Right atrium auricular region (tissue), 2 donors: ENCODE measurements at regions not wholly inside any gene's neighbourhood (a gene's known extent, or its start where the extent isn't known, plus 50 kb on each side); places are given as distances from the start of the nearest gene placed in this dataset.

Experiments
- DNase-seq: peaks from one replicate; pipeline ENCODE4 v3.0.0-alpha.2; 2019; ENCODE audit warnings: low spot score
- H3K27ac ChIP-seq, 2 donors: fragments of 200-600 bp; sonication (generic); 1 replicate in 1 of 2; 2 replicates in 1 of 2; pipeline ENCODE4 v1.5.1; 2016 to 2019
- H3K27me3 ChIP-seq, 2 donors: fragments of 200-600 bp; sonication (generic); one replicate each; pipeline versions ENCODE4 v1.5.1 to v1.6.0; 2017 to 2019
- H3K36me3 ChIP-seq: fragments of 200-600 bp; sonication (generic); one replicate; pipeline ENCODE4 v1.5.1; 2016
- H3K4me1 ChIP-seq, 2 donors: fragments of 200-600 bp; sonication (generic); one replicate each; pipeline versions ENCODE4 v1.5.1 to v1.6.0; 2017 to 2019
- H3K4me3 ChIP-seq, 2 donors: fragments of 200-600 bp; sonication (generic); 1 replicate in 1 of 2; 2 replicates in 1 of 2; pipeline ENCODE4 v1.5.1; 2017 to 2019; ENCODE audit warnings: mild to moderate bottlenecking in 1 of 2, moderate library complexity in 1 of 2
- H3K9me3 ChIP-seq, 2 donors: fragments of 200-600 bp; sonication (generic); one replicate each; pipeline ENCODE4 v1.5.1; 2019
- CTCF ChIP-seq, 2 donors: fragments of 200-600 bp; sonication (generic); IDR thresholded peaks; one replicate each; pipeline ENCODE4 v1.5.1; 2019; ENCODE audit warnings: antibody characterized with exemption in 2 of 2

GRCh38 chr2:40043641-40044040, 264.6 kb upstream of the THUMPD2 start:
- no peaks in the 10 kb centered on the region for H3K27me3 ChIP-seq
- no peaks in the 10 kb centered on the region for H3K4me1 ChIP-seq
- DNase-seq: no peak
- no peak overlapping the region for H3K4me3 ChIP-seq
- H3K9me3 ChIP-seq: no peaks in the 10 kb centered on the region
- H3K27ac ChIP-seq: no peak overlapping the region
- H3K36me3 ChIP-seq: no peaks in the 10 kb centered on the region
- TF ChIP-seq CTCF (IDR thresholded peaks at IDR 0.05): no peak

- no peaks in the 10 kb centered on the region for H3K4me1 ChIP-seq
- no peaks in the 10 kb centered on the region for H3K36me3 ChIP-seq
- H3K27ac ChIP-seq: no peak overlapping the region
- no peak overlapping the region for H3K4me3 ChIP-seq
- no peaks in the 10 kb centered on the region for H3K9me3 ChIP-seq
- TF ChIP-seq CTCF (IDR thresholded peaks at IDR 0.05): no peak
- no peaks in the 10 kb centered on the region for H3K27me3 ChIP-seq
- DNase-seq: no peak
Observed at GRCh38 chr2:40043191-40043590, 264.1 kb upstream of the THUMPD2 start.

- no peak overlapping the region for H3K27ac ChIP-seq
- TF ChIP-seq CTCF (IDR thresholded peaks at IDR 0.05): no peak
- H3K9me3 ChIP-seq: no peaks in the 10 kb centered on the region
Observed at GRCh38 chr2:40041422-40042382, 262.6 kb upstream of the THUMPD2 start.

GRCh38 chr2:40039549-40039948, 260.5 kb upstream of the THUMPD2 start:
- DNase-seq: no peak
- H3K4me1 ChIP-seq: no peaks in the 10 kb centered on the region
- no peaks in the 10 kb centered on the region for H3K27me3 ChIP-seq
- no peak overlapping the region for H3K4me3 ChIP-seq
- H3K27ac ChIP-seq: no peak overlapping the region
- no peak for TF ChIP-seq CTCF (IDR thresholded peaks at IDR 0.05)
- peaks cover 0 to 3% of the 10 kb centered on the region in 2 donors for H3K9me3 ChIP-seq
- no peaks in the 10 kb centered on the region for H3K36me3 ChIP-seq

More at GRCh38 chr2:40041422-40042382, 262.6 kb upstream of the THUMPD2 start:
- Histone ChIP-seq H3K4me1 (no peaks in the 10 kb centered on the region), H3K36me3 (no peaks in the 10 kb centered on the region), H3K4me3 (no peak overlapping the region), H3K27me3 (no peaks in the 10 kb centered on the region)
- DNase-seq: no peak

GRCh38 chr2:40038646-40039045, 259.6 kb upstream of the THUMPD2 start:
- H3K4me1 ChIP-seq: no peaks in the 10 kb centered on the region
- H3K27ac ChIP-seq: no peak overlapping the region
- DNase-seq: no peak
- no peak for TF ChIP-seq CTCF (IDR thresholded peaks at IDR 0.05)
- no peaks in the 10 kb centered on the region for H3K36me3 ChIP-seq
- peaks cover 0 to 12% of the 10 kb centered on the region in 2 donors for H3K9me3 ChIP-seq
- H3K4me3 ChIP-seq: no peak overlapping the region
- no peaks in the 10 kb centered on the region for H3K27me3 ChIP-seq
